Activated CD8-positive, alpha-beta T cell treated with anti-CD3 and anti-CD28 coated beads for 36 hours (primary cell): ENCODE measurements at regions not wholly inside any gene's neighbourhood (a gene's known extent, or its start where the extent isn't known, plus 50 kb on each side); places are given as distances from the start of the nearest gene placed in this dataset.

Experiments
- ATAC-seq: fragments of 200-7000 bp; cut with Tn5 transposase; one replicate; pipeline ENCODE4 v1.10.0; 2021; ENCODE audit warnings: mild to moderate bottlenecking, moderate library complexity
- CTCF ChIA-PET: fragments of 350-600 bp; sonication (Branson Sonifier 250); formaldehyde crosslinking; loops from one replicate; lab custom pipeline; 2021; ENCODE audit warnings: antibody characterized with exemption; lab: Charles Lee
- POLR2A ChIA-PET: fragments of 350-600 bp; sonication (Branson Sonifier 250); formaldehyde crosslinking; loops from one replicate; lab custom pipeline; 2021; ENCODE audit warnings: antibody characterized with exemption; lab: Charles Lee
- DNase-seq: peaks from one replicate; pipeline ENCODE4 v3.0.0-alpha.2; 2020
- H3K27ac Mint-ChIP-seq: one replicate; pipeline ENCODE4 v1.8.0; 2021; ENCODE audit warnings: mild to moderate bottlenecking, mixed read lengths
- H3K27me3 Mint-ChIP-seq: one replicate; pipeline ENCODE4 v1.8.0; 2021; ENCODE audit warnings: mixed read lengths
- H3K36me3 Mint-ChIP-seq: one replicate; pipeline ENCODE4 v1.8.0; 2021; ENCODE audit warnings: low read depth, mixed read lengths
- H3K4me1 Mint-ChIP-seq: one replicate; pipeline ENCODE4 v1.8.0; 2021; ENCODE audit warnings: low read depth, mixed read lengths
- H3K4me3 Mint-ChIP-seq: one replicate; pipeline ENCODE4 v1.8.0; 2021; ENCODE audit warnings: mild to moderate bottlenecking, moderate library complexity, mixed read lengths
- H3K9me3 Mint-ChIP-seq: one replicate; pipeline ENCODE4 v1.8.0; 2021; ENCODE audit warnings: mixed read lengths
- CTCF ChIP-seq: fragments of 200-600 bp; IDR thresholded peaks from one replicate; pipeline ENCODE4 v1.8.0; 2022; ENCODE audit warnings: antibody characterized with exemption, mild to moderate bottlenecking
- intact Hi-C: fragments of 100-400 bp; cut with micrococcal nuclease; formaldehyde crosslinking; loops from one replicate; pipeline ENCODE4 v1.10.0; 2022

GRCh38 chr2:2947406-2947805, 430.2 kb downstream of the EIPR1 start:
- POLR2A ChIA-PET, result no interaction called here
- DNase-seq, result no peak
- intact Hi-C loops, result no loop called here
- TF ChIP-seq CTCF, result no peak
- Mint-ChIP-seq H3K4me1 (no peaks in the 10 kb centered on the region), H3K27ac (no peak overlapping the region), H3K36me3 (no peaks in the 10 kb centered on the region), H3K4me3 (no peak overlapping the region), H3K27me3 (peaks cover 1% of the 10 kb centered on the region), H3K9me3 (peaks cover 5% of the 10 kb centered on the region)
- CTCF ChIA-PET, result no interaction called here
- ATAC-seq, result no peak

- Mint-ChIP-seq H3K4me1 (no peaks in the 10 kb centered on the region), H3K36me3 (no peaks in the 10 kb centered on the region), H3K27ac (no peak overlapping the region), H3K4me3 (no peak overlapping the region), H3K9me3 (peaks cover 5% of the 10 kb centered on the region), H3K27me3 (no peaks in the 10 kb centered on the region)
- ATAC-seq (no peak), DNase-seq (no peak)
- CTCF ChIA-PET, result no interaction called here
- intact Hi-C loops, result no loop called here
- TF ChIP-seq CTCF, result no peak
- POLR2A ChIA-PET, result no interaction called here
Observed at GRCh38 chr2:2942906-2943305, 434.7 kb downstream of the EIPR1 start.

GRCh38 chr2:2942225-2942624, 435.4 kb downstream of the EIPR1 start:
- intact Hi-C loops, result no loop called here
- no peak for DNase-seq

GRCh38 chr2:2941205-2941604, 436.4 kb downstream of the EIPR1 start:
- CTCF ChIA-PET, result no interaction called here
- no peak for ATAC-seq
- H3K4me3 Mint-ChIP-seq, result no peak overlapping the region

More at GRCh38 chr2:2942225-2942624, 435.4 kb downstream of the EIPR1 start:
- Mint-ChIP-seq H3K27me3 (no peaks in the 10 kb centered on the region), H3K36me3 (no peaks in the 10 kb centered on the region), H3K4me1 (no peaks in the 10 kb centered on the region), H3K4me3 (no peak overlapping the region), H3K9me3 (peaks cover 7% of the 10 kb centered on the region), H3K27ac (no peak overlapping the region)
- ChIA-PET CTCF (no interaction called here), POLR2A (no interaction called here)
- no peak for ATAC-seq
- no peak for TF ChIP-seq CTCF

GRCh38 chr2:2940702-2941101, 436.9 kb downstream of the EIPR1 start:
- DNase-seq, result no peak
- ChIA-PET CTCF (no interaction called here), POLR2A (no interaction called here)

More at GRCh38 chr2:2941205-2941604, 436.4 kb downstream of the EIPR1 start:
- intact Hi-C loops, result no loop called here
- Mint-ChIP-seq H3K27ac (no peak overlapping the region), H3K27me3 (no peaks in the 10 kb centered on the region), H3K9me3 (peaks cover 13% of the 10 kb centered on the region), H3K4me1 (no peaks in the 10 kb centered on the region), H3K36me3 (no peaks in the 10 kb centered on the region)
- TF ChIP-seq CTCF, result no peak
- POLR2A ChIA-PET, result no interaction called here
- DNase-seq, result no peak

More at GRCh38 chr2:2940702-2941101, 436.9 kb downstream of the EIPR1 start:
- no peak for ATAC-seq
- H3K9me3 Mint-ChIP-seq, result peaks cover 13% of the 10 kb centered on the region
- intact Hi-C loops, result no loop called here
- TF ChIP-seq CTCF, result no peak
- no peaks in the 10 kb centered on the region for H3K27me3 Mint-ChIP-seq
- no peaks in the 10 kb centered on the region for H3K36me3 Mint-ChIP-seq
- no peaks in the 10 kb centered on the region for H3K4me1 Mint-ChIP-seq
- no peak overlapping the region for H3K4me3 Mint-ChIP-seq
- H3K27ac Mint-ChIP-seq, result no peak overlapping the region
